CD4-positive, alpha-beta T cell treated with Interleukin-17A for 1 hour (primary cell): ENCODE measurements at regions not wholly inside any gene's neighbourhood (a gene's known extent, or its start where the extent isn't known, plus 50 kb on each side); places are given as distances from the start of the nearest gene placed in this dataset.

Experiments used
- DNase-seq: peaks from one replicate; pipeline ENCODE4 v3.0.0-alpha.2; 2020

DNA sequence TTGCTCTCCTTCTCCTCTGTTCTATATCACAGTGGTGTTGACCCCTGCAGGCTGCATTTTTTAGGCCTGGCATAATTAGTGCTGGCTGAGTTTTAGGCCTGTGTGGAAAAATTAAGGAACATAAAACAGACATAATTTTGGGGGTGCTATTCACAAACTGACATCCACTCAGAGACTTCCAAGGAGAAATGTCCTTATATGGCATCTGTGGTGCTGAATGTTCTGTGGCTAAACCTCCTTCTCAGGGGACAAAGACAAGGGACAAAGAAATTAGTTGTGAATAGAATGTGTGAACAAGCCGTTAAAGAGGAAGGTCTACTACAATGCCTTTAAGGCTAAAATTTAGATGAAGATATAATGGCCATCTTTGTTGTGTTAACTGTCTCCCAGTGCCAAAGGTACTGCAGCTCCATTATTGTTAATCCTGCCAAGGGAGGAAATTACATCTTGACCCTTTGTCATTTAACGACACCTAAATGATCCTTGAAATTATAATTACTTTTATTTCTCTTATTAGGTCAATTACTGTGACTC lies 870.0 kb upstream of the CHAC2 start:
- no peak for DNase-seq

DNA sequence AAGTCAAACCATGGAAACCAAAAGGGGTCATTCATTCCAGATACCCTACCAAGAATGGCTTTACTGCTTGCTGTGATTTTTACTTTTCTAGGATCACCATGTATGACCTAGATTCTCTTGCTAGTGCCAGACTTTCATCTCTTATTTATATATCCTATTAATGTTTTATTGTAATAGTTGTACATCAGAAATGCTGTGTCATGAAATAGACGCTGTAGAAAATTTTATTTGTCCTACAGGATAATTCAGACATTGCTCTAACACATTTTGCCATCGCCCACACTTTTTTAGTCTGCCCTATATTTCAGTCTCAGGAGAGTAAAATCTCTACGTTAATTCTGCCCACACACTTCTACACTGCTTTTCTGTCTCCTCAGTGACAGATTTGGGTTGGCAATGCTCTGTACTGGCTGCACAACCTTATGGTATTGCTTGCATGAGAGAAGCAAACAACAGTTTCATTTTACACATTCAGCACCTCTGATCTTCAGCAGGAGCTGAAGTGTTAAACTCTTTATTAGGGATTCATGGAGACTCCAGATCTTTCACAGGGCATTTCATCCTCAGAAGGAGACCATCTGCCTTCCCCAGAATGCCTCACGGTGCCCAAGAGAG lies 871.8 kb upstream of the CHAC2 start:
- no peak for DNase-seq

DNA sequence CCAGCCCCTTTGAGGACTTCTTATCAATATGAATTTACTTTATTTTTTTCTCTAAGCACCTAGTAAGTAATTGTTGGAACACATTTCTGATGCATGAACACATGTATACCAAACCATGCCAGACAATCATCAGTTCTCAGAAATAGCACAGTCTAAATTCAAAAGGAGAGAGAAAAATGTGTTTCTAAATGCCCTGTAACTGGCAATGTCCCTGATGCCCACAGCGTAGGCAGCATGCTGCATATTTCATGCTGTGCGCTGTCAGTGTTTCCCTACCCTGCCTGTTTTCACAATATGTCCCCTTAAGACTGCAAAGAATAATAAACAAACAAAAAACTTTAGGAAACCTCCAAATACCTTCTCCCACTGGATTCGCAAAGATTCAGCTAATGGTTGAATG lies 881.0 kb upstream of the CHAC2 start:
- DNase-seq, result no peak

DNA sequence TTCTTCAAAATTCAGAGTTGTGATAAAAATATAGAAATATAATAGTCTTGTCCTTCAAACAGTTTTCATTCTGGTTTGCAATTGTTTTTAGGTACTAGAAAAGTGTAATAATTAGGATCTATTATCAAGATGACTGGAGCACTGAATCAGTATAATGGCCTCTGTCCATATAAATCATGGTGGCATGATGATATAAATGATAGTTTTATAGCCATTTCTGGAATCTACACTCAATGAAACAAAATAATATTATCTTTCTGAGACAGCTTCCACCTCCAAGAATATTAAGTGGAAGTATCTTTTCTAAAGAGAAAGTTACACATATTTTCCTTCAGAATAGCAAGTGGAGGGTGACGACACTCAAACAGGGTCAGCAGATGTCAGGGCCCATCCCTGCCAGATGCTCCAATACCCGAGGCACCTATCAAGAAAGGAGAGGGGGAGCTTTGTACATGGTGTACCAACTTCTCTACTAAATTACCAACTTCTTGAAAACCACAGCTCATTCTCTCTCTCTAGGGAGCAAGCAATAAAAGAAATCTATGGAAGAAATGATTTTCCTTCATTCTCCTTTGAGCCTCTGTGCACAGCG lies 882.7 kb upstream of the CHAC2 start:
- DNase-seq, result no peak

DNA sequence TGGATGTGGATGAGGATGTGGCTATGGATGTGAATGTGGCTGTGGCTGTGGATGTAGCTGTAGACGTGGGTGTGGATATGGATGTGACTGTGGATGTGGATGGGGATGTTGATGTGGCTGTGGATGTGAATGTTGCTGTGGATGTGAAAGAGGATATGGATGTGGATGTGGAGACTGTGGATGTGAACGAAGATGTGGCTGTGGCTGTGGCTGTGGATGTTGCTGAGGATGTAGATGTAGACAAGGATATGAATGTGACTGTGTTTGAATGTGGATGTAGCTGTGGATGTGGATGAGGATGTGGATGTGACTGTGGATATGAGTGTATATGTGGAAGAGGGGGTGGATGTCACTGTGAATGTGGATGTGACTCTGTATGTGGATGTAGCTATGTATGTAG lies 884.6 kb upstream of the CHAC2 start:
- DNase-seq, result no peak

DNA sequence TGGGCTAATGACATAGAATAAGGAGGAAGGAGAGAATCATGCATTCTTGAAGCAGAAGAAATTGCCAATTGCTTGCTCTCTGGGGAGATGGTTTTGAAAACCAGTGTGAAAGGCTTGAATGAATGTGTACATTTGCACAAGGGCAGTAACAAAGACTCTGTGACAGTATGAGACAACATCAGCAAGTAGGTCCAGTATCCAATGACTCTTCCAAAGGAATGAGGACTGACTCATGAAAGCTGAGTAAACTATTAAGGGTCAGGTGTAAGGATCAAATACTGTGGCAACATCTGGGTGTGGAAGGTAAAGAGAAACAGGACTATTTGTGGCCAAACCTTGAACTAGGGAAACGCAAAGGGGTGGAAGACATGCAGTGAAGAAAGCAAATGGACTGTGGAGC lies 886.0 kb upstream of the CHAC2 start:
- DNase-seq, result no peak

DNA sequence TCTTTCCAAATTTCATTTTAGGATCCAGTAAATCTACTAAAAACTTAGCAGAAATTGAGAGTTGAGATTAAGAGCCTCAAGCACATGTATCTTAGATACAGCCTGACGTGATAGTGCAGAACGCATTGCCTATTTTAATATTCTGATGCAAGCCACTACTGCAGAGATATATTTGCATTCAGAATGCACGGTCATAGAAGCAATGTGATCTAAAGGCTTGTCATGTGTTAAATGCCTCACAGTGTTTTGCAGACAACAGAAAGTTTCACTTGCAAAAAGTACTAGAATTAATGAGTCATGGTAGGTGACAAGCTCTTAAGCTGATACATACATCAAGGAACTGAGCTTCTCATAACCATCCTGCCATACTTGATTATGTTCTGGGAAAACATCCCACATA lies 886.7 kb upstream of the CHAC2 start:
- no peak for DNase-seq

DNA sequence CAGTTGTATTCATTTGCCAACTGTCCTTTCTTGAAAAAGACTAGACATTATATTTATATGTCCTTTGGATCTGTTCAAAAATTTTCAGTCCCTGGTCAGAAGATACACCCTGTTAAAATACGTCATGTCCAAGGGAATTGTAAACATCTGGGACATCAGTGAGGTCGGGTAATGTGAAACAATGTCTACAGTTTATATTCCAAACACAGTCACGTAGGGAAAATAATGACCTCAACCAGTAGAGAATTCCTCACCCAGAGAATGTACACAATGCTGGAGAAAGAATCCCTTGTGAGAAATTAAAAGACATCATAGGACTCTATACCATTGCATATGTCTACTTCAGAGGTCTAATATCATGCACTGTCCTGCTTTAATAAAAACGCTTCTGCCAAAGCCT lies 888.0 kb upstream of the CHAC2 start:
- no peak for DNase-seq

DNA sequence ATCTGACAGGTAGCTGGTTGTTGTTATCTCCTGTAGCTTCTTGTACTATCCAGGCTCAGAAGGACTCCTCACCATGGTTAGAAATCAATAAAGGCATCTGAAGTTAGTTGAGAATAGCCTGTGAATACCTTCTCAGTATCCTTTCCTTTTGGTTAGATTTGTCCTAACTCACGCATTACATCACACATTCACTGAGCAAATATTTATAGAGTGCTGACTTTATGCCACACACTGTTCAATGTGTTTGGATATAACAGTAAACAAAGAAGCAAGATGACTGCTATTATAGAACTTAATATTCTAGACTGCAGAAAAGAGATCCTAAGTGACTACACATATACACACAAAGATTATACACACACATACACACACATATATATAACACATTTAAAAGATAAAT lies 889.9 kb upstream of the CHAC2 start:
- DNase-seq, result no peak

DNA sequence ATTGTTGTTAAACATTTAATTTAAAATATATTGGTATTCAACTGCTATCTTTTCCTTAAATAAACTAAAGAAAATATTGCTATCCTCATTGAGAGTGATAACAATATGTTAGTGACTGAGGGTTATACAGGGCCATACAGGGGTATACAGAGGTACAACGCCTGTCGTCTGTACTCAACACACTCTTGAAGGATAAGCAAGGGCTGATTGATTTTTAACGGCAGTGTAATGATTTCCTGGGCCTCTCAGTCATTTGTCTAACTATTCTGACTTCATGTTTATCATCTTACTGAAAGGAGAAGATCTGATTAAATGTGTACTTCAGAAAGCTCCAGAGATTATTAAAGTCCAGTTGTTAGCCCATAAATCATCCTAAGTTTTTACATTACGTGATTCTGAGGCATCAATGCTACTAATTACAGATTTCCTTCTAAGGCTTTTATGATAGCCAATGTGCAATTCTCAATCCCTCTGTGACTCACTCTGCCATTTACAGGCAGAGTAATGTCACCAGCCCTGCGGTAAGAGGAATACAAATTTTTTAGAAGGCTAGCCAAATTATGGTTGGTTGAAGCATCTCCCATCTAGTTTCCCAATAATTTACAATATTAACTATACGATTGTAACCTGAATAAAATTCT lies 893.0 kb upstream of the CHAC2 start:
- DNase-seq, result no peak

DNA sequence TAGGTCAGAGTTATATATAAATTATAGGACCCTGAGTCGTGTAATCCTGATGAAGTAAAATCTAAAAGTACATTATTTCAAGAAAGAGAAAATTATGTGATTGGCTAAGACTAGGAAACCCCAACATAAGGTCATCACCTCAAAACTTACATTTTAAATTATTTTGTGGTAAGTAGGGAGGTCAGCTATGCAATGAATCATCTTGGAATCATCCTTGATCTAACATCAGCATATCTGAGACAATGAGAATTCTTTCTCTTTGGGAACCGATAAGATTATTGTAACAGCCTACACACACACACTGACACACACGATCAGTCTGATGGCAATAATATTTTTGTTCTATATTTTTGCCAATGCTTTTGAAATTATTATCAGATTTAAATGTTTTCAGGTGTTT lies 904.8 kb upstream of the CHAC2 start:
- no peak for DNase-seq

DNA sequence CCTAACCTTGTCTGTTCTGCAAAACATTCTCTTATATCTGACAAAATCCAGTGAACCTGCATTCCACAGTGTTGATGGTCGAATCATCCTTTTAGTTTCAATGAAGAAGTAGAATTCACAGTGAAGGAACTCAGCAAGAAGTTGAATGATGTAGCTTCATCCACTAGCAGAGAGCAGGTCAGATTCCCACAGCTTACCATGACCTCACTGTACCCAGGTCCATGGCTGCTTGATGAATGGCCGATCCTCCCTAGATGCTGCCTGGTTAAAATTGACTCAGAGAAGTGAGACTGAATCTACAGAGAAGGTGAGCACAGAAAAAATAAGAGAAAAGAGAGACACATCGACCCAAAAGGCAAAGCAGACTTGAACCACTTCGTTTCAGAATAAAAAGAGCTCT lies 906.0 kb upstream of the CHAC2 start:
- DNase-seq, result no peak

DNA sequence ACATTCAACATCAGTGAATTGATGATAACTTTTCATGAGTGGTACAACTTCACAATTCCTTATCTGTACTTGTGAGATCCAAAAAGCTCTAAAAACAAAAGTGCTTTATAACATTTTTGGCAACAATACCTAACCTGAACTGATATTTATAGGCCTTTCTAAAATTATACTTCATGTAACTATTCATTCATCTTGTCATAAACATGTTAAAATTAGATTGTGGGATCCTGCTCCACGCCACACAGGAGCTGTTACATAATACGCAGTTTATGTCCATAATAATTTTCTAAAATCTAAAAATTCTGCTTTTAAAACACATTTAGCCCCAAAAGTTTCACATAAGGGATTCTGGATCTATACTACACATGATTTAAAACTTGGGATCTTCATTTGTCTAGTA lies 908.5 kb upstream of the CHAC2 start:
- DNase-seq, result no peak

DNA sequence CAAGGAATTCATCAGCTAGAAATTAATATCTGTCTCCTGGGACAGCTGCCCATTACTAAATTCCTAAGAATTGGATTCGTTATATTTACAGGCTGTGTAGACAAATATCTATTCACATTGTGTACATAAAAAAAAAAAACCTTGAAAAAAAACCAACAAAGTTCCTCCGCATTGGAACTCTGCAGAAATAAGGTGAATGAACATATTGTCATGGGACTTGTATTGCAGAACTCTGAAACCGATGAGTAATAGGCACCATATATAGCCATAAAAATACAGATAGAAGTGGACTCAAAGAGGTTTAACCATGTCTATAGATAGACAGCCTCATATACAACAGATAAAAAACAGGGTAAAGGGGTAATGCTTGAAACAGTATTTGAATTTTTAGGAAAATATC lies 909.9 kb upstream of the CHAC2 start:
- DNase-seq, result no peak

DNA sequence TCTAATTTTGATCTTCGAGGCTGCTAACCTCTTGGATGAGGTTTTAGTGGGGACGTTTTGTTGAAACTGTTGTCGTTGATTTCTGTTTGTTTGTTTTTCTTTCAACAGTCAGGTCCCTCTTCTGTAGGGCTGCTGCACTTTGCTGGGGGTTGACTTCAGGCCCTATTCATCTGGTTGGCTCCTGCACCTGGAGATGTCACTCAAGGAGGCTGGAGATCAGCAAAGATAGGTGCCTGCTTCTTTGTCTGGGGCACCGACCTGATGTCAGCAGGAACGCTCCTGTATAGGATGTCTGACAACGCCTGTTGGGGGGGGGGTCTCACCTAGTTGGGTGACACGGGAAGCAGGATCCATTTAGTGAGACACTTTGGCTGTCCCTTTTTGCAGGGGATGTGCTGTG lies 915.6 kb upstream of the CHAC2 start:
- no peak for DNase-seq

DNA sequence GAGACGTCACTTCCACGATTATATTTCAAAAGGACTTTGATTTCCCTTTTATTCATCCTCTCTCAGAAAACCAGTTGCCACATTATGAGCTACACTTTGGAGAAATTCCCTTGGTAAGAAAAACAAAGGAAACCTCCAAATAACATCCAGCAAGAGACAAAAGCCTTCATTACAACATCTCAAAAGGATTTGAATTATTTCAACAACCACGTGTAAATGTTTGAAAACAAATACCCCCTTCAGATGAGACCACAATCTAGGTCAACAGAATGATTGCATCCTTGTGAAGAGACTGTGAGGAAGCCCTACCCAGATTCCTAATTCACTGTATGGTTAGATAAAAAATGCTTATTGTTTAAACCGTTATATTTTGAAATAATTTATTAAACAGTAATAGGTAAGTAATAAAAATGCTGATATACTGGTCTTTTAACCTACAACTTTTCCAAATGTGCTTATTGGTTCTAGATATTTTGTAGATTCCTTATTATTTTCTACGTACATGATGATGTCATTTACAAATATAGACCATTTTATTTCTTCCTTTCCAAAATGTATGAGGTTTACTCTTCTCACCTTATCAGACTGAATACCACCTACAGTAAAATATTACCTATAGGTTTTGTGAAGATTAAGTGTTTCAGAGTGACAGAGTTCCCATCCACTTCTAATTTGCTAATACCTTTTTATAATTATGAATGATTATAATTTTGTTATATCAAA lies 922.7 kb upstream of the CHAC2 start:
- no peak for DNase-seq

DNA sequence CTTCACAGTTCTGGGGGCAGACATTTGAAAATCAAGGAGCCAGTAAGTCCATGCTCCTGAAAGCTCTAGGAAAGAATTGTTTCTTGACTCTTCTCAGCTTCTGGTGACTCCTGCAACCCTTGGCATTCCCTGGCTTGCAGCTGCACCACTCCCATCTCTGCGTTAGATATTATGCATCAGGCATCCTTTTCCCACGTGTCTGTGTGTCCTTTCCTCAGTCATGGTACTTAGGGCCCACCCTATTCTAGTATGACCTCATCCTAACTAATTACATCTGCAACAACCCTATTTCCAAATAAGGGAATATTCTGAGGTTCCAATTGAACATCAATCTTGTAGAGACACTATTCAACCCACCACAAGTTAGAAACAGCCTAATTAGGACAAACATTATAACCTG lies 931.7 kb upstream of the CHAC2 start:
- no peak for DNase-seq

DNA sequence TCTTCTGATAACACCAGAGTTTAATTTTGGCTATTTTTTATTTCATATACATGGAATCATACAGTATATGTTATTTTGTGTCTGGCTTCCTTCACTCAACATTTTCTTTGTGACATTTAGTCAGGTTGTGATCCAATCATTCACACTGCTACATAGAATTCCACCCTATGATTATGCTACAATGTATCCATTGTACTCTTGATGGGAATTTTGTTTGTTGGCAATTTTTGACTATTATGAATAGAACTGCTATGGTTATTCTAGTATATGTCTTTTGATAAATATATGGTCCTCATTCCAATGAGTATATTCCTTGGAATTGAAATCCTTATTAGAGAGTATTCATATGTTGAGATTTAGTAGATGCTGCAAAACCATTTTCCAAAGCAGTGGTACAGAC lies 936.4 kb upstream of the CHAC2 start:
- DNase-seq, result no peak

DNA sequence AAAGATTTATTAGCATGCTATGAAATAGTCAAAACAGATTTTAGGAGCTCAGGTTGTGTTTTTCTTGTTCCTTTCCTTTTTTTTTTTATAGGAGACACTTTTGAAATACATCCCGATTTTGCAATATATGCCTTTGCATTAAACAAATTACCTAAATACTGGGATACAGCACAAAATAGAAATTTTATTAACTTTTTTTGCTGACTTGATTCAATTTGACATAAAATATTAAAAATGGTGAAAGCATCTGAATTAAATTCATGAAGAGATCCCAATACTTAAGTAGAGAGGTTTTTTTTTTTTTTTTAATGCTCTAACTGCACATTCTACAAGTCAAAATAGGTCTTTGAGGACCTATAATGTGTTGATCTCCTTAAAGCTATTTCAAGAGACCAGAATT lies 939.5 kb upstream of the CHAC2 start:
- no peak for DNase-seq

DNA sequence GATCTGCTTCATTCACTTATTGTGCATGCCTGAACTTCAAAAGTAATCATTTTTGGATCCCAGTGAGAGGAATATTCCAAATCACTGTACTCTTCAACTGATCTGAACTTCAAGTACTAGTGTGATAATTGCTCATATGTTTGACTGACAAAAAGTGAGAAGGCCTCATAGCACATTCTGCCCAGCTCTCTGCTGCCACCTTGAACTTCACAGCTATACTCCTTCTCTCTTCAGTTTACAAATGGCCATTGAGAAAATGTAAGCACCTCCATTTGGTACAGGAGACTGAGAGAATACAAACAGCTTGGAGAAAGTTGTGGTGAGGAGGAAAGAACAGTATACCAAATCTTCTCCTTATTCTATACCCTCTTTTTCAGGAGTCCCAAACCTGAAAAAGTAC lies 946.0 kb upstream of the CHAC2 start:
- DNase-seq, result no peak

DNA sequence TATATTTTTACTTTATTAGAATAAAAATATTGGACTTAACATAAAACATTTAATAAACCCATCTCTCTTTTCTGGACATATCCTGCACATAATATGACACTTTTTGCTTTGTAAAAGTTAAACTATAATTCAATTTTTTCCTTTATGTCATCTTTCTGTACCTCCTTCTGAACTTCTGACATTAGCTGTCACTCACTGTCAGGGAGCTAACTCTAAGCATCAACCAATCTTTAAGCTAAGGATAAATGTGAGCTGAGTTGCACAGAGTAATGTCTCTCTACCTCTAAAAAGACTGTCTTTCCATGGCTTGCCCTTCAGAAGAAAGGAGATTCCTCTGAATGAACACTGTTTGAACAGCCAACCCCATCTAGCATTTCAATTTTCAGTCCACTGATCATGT lies 948.6 kb upstream of the CHAC2 start:
- no peak for DNase-seq

DNA sequence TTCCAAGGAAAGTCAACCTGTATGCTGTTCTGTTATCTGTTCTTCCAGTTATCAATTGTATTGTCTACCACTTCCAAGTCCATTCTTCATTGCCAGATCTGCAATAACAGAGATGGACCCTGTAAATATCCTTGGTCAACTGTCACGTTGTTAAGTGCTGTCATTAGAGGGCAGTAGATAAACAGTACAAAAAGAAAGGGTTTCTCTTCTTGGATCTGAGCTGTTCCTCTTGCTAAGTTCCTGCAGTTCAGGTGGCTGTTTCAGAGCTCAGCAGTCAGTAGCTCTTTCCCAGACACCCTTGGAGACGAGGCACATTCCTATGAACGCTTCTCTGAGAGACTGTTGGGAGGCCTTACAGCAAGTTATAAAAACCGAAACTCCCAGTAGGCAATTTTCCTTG lies 957.1 kb upstream of the CHAC2 start:
- peak; percentile 4 for DNase-seq

DNA sequence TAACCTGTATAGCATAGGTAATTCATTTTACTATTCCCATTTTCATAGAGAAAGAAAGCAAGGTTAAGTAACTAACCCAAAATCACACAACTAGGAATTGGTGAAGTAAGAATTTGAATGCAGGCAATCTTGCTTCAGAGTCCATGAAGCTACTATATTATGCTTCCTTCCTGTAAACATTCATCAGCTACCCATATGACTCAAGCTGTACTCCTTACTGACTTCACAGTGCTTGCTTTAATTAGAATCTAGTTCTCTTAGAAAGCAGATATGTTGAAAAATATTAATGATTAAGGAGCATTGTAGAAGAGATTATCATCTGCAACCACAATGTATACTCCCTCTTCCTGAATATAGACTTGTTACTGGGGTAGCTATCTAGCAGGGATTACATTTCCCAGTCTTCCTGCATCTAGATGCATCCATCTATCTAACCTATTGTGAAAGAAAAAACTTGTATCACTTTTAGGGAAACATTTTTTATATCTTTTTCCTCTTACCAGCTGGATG lies 961.6 kb upstream of the CHAC2 start:
- no peak for DNase-seq

DNA sequence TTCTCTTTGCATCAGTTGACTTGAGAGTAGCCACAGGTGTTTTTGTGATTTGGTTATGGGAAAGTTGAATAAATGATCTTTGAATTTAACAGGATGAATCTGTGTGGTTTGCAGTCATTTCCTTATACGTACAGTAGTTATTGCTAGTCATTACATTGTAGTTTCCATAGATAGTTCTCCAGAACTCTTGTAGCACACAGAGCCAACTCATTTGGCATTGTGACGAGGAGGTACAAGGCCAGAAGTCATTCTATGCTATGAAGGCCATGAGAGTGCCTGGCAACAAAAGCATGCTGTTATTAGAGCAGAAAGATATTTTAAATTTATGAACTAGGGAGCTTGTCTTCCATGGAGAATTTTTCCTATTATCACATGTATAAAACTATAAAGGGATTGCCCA lies 973.0 kb upstream of the CHAC2 start:
- DNase-seq, result no peak
